ENCODE measurements at regions not wholly inside any gene's neighbourhood (a gene's known extent, or its start where the extent isn't known, plus 50 kb on each side); places are given as distances from the start of the nearest gene placed in this dataset.
"Not testable (repeated sequence)": the region's sequence is repeated elsewhere in the genome, so short reads cannot be mapped to it uniquely, and the experiment has no call there.

GRCh38 chr3:13147344-13147743 lies 74.1 kb upstream of the IQSEC1 start:
- DNase-seq, result no peak

- no peak for DNase-seq
Observed at GRCh38 chr3:13146643-13147143, 73.5 kb upstream of the IQSEC1 start.

- no peak for DNase-seq
Observed at GRCh38 chr3:13145826-13146642, 72.8 kb upstream of the IQSEC1 start.

GRCh38 chr3:13145131-13145825 lies 72.0 kb upstream of the IQSEC1 start:
- DNase-seq, result no peak

- no peak for DNase-seq
Observed at GRCh38 chr3:13144163-13145023, 71.2 kb upstream of the IQSEC1 start.

GRCh38 chr3:13143381-13144004 lies 70.3 kb upstream of the IQSEC1 start:
- DNase-seq, result no peak

GRCh38 chr3:13142552-13143380 lies 69.5 kb upstream of the IQSEC1 start:
- no peak for DNase-seq

GRCh38 chr3:13141991-13142412 lies 68.8 kb upstream of the IQSEC1 start:
- no peak for DNase-seq

GRCh38 chr3:13141183-13141582 lies 68.0 kb upstream of the IQSEC1 start:
- DNase-seq, result no peak

- DNase-seq, result no peak
Observed at GRCh38 chr3:13140596-13140995, 67.4 kb upstream of the IQSEC1 start.

- DNase-seq, result no peak
Observed at GRCh38 chr3:13139471-13140065, 66.3 kb upstream of the IQSEC1 start.

- no peak for DNase-seq
Observed at GRCh38 chr3:13138833-13139145, 65.6 kb upstream of the IQSEC1 start.

GRCh38 chr3:13137941-13138832 lies 65.0 kb upstream of the IQSEC1 start:
- DNase-seq, result no peak

- DNase-seq, result not testable (repeated sequence)
Observed at GRCh38 chr3:13136848-13137247, 63.6 kb upstream of the IQSEC1 start.

GRCh38 chr3:13136426-13136825 lies 63.2 kb upstream of the IQSEC1 start:
- no peak for DNase-seq

- DNase-seq, result no peak
Observed at GRCh38 chr3:13135811-13136321, 62.6 kb upstream of the IQSEC1 start.

- DNase-seq, result no peak
Observed at GRCh38 chr3:13135251-13135810, 62.1 kb upstream of the IQSEC1 start.

GRCh38 chr3:13134879-13135206 lies 61.6 kb upstream of the IQSEC1 start:
- DNase-seq, result no peak

GRCh38 chr3:13134166-13134878 lies 61.1 kb upstream of the IQSEC1 start:
- no peak for DNase-seq

All from activated T-cell treated with anti-CD3 and anti-CD28 coated beads, Interleukin-2, amount 50 U/mL, for 1 hour (primary cell).